ENCODE measurements at regions not wholly inside any gene's neighbourhood (a gene's known extent, or its start where the extent isn't known, plus 50 kb on each side); places are given as distances from the start of the nearest gene placed in this dataset.
A peak's percentile ranks its signal among the peaks of the same experiment; 100 is the strongest.
"Not testable (repeated sequence)": the region's sequence is repeated elsewhere in the genome, so short reads cannot be mapped to it uniquely, and the experiment has no call there.

DNA sequence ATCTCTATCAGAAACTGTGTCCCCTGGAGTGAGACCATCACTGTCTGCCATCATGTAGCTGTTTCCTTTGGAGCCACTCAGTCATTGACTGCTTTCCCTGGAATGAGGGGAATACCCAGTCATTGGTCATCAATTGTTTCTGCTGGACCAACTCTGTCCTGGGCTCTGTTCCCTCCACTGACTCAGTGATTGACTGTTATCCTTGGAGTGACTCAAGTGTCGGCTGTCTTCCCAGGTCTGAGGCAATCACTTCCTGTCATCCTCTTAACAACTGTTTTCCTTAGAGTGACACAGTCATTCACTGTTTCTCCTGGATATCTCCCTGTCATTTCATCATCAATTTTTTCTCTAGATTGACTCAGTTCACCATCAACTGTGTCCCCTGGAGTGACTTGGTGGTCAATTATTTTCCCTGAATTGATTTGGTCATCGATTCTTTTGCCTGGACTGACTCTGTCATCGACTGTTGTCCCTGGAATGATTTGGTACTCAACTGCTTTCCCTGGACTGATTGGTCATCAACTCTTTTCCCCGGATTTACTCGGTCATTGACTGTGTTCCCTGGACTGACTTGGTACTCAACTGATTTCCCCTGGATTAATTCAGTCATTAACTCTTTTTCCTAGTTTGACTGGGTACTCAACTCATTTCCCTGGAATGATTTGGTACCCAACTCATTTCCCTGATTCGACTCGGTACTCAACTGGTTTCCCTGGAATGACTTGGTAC lies 327.9 kb upstream of the VCX start:
- no peak for DNase-seq

DNA sequence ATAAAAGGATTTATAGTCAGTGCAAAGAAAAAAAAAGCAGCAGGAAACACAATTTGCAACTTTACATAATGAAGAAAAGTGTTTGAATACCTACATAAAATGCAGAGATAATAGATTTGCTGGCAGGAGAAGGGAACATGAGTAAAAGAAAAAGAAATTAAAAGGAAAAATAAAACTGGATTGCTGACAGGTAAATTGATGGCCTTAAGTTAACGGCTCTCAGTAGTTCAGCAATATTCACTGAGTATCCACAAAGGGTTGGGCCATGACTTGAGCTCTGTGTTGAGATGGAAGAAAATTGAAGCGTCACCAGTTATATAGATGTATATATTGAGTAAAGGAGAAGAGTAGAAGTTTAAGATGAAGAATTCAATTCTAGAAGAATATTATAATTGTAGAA lies 330.1 kb upstream of the VCX start:
- DNase-seq, result no peak

DNA sequence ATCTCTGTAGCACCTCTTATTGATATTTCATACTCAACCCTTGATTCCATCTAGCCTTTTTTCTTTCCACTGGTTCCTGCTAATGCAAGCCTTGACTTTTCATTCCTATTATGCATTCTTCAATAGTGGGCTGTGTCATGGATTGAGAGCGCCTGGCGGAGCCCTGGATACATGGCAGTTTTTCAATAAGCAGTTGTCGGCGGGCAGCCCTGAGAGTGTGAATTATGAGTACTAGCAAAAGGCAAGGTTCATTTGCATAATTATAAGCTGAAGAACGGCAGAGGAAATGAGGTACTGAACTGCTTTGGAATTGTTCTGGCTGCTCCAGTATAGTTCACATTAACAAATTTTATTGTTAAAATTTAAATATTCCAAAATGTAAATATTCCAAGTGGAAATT lies 339.7 kb upstream of the VCX start:
- no peak for DNase-seq

DNA sequence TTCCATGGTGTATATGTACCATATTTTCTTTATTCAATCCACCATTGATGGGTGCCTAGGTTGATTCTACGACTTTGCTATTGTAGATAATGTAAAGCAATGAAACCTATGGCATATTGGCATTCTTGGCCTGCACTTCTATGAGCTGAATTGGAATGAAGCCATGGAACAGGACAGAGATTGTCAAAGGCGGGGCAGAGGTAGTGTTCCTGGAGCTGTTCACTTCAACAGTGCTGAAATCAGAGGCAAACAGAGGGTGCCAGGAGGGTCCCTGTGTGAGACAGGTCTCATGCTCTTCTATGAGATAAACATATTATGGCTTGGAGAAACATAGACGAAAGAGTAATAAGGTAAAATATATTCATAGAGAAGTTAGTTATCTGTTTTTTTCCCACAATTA lies 342.6 kb upstream of the VCX start:
- no peak for DNase-seq

- DNase-seq, result no peak
Measured at GRCh38 chrX:7486505-7486904, 338.6 kb upstream of the PUDP start.

- DNase-seq, result no peak
Measured at GRCh38 chrX:7485061-7485460, 337.1 kb upstream of the PUDP start.

DNA sequence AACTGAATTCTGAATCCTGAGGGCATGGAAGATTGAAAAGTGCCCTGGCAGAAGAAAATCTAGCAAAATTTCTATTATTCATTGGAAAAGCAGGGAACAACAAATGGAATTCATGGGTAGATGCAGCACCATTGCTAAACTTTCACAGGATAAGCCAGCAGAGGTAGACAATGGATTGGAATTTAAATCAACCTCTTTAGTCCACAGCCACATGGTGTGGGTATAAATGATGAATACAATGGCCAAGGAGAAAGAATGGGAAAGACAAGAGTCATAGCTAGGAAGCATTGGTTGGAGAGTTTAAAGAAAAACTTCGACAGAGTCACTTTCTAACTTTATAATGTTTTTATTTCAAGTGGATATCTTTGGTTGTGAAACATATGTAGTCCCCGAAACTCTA lies 332.8 kb upstream of the PUDP start:
- no peak for DNase-seq

- no peak for DNase-seq
Measured at GRCh38 chrX:7462110-7462509, 314.2 kb upstream of the PUDP start.

GRCh38 chrX:7461051-7461450 lies 313.1 kb upstream of the PUDP start:
- not testable (repeated sequence) for DNase-seq

- peak; percentile 8 for DNase-seq
Measured at GRCh38 chrX:7447801-7448499, 300.0 kb upstream of the PUDP start.

DNA sequence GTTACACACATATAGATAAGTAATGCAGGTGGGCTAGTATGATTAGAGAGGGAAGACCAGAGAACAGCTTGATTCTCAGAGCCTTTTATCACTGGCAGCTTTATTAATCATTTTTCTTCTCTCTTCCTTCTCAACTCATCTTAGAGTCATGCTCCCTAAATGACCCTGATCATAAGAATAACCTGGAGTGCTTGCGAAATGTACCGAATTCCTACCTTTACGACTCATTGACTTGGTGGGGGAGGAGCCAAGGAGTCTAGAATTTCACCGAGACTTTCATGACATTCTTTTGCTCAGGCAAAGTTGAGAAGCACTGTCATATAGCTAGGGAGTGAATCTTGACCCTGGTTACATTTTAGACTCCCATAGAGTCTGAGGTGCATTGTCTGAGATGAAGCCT lies 298.9 kb upstream of the PUDP start:
- no peak for DNase-seq

DNA sequence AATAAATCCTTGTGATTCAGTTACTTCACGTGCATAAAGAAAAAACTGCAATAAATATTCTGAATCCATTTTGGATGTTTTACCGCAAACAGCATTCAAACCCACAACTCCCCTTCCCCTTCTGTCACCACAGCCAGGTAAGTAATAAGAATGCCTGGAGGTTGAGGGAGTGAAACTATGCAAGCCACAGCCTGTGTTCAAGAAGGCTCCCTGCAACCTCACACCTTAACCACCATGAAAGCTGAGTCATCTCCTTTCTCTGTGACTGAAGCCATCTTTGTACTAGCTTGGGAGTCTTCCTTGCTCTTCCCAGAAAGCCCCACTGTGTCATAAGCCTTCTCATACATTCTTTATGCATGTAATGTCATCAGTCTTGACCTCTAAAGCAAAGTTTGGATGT lies 297.0 kb upstream of the PUDP start:
- DNase-seq, result peak; percentile 62

DNA sequence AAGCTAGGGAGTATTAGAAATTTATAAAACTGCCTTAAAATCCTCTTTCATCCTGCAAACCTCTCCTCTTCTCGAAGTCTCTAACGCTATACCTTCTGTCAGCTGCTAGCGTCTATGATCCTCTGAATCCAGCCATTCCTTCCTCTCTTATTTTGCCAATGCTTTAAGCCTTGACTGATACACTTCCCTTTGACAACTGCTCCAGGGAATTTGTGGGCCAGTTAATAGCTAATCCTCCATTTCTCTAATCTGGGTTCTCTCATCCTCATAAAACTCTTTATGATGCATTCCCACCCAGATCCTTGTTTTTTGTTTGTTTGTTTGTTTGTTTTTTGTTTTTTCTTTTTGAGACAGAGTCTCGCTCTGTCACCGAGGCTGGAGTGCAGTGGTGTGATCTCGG lies 293.6 kb upstream of the PUDP start:
- no peak for DNase-seq

DNA sequence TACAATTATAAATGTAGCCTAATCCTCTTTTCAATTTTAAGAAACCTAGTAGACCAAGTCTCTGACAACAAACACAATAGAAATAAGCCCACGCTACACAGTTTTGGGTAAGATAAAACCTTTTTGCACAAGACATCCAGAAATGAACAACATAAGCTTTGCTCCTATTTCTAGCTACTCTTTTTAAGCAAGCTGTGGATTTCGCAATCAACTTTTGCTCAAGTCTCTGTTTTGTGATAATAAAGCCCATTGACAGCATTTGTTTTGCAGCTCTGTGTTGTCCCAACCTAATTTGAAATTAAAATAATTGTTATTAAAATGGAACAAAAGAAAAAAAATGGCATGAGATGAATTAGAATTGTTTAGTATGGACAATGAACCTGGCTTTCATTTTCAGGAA lies 287.9 kb upstream of the PUDP start:
- DNase-seq, result no peak

DNA sequence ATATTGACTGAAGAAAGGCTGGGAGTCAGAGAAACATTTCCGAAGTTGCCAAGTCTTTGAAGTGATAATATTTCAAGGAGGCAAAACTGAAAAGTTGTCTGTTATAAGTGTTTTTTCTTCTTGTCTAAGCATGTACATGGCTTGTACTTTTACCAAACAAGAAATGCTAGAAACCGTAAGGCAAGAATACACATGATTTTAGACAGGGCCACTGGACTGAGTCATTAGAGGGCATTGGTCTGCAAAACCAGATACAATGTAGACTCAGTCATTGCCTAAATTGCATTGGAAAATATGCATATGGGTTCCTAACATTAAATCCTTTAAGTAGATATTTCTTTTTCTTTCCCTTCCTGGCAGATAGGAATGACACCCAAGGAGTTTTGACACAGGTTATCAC lies 284.9 kb upstream of the PUDP start:
- DNase-seq, result no peak

DNA sequence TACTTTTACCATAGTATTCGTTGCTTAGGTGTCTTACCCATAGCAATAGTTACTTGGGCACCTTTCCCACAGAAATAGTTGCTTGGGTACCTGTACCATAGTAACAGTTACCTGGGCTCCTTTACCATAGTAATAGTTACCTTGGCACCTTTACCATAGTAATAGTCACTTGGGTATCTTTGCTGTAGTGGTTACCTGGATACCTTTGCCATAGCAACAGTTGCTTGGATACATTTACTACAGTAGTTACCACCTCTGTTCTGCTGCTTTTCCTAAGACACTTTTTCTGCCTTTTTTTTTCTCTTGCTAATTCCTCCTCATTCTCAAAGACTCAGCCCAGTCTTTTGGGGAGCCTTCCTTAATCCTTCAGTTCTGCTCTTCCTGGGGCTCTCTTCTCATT lies 272.8 kb upstream of the PUDP start:
- no peak for DNase-seq

DNA sequence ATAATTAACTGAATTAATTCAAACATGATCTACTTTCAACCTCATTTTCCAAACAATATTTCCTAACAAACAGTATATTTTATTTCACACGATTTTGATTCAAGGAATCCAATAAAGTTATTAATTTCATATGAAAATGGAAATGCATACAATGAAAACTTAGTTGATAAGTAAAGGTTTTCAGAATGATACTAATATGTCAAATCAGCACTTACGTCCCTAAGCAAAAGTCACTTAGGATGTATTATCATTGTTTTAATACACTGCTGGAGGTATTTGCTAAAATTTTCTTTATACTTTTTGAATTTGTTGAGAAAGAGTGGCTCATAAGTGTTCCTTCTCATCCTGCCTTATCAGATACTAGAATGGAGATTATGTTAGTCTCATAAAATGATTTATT lies 266.8 kb upstream of the PUDP start:
- no peak for DNase-seq

- DNase-seq, result no peak
Measured at GRCh38 chrX:7412840-7413239, 264.9 kb upstream of the PUDP start.

DNA sequence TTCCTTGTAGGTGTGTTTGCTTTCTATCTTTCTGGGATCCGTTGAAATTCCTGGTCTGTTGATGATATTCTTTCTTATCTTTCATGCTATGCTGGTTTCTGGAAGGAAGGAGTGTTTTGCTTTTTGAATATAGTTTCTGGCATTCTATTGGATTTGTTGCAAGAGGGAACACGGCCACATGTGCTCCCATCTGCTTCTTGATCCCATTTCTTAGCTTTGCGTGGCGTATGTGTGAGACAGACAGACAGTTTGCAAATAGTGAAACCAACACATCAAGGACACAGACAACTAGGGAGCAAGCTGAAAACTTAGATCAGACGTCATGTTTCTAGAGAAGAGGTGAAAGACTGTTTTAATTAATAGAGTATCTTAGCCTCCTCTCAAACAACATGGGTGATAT lies 261.9 kb upstream of the PUDP start:
- DNase-seq, result no peak

- DNase-seq, result no peak
Measured at GRCh38 chrX:7399373-7399772, 251.4 kb upstream of the PUDP start.

- DNase-seq, result no peak
Measured at GRCh38 chrX:7390441-7390840, 242.5 kb upstream of the PUDP start.

DNA sequence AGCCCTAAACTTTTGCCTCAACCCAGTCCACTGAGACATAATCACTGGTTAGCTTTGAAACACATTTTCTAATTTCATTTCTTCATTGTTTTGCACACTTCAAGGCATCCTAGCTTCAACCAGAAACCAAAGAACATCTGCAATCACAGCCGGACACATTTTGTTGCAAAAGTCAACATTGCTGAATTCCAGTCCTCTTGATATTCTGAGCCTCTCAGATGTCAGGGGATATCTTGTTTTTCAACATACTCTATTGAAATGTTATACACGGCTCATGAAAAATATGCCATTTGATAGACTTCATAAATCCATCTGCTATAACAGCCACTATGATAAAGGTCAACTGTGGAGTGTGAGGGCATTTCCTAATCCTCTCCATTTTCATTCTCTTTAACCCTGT lies 241.6 kb upstream of the PUDP start:
- no peak for DNase-seq

- no peak for DNase-seq
Measured at GRCh38 chrX:7385131-7385530, 237.2 kb upstream of the PUDP start.

DNA sequence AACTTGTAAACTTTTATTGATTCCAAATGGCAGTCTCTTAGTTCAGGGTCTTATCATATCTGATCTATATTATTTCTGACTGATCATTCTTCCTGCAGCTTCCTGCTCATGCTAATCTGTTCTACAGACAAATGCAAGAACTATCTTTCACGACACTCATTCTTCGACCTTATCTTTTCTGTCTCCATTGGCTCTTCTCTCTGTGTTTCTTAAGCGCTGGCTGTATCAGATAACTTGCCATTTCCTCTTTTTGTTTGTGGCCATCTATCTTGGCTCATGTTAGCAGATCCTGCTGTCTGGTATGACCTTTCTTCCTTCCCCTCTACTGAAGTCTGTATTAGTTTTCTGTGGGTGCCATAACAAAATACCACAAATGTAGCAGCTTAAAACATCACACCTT lies 230.5 kb upstream of the PUDP start:
- no peak for DNase-seq
